ENCODE measurements at regions not wholly inside any gene's neighbourhood (a gene's known extent, or its start where the extent isn't known, plus 50 kb on each side); places are given as distances from the start of the nearest gene placed in this dataset.

- BruUV-seq (replicated peaks) = no TSS peak
- ATAC-seq (no peak), DNase-seq (ENCODE audit: low read depth, low spot score) (no peak)
- no peaks in the 10 kb centered on the region for H3K9me2 ChIP-seq (ENCODE audit: insufficient read depth)
- no peaks in the 10 kb centered on the region for H3K9me3 ChIP-seq (ENCODE audit: control insufficient read depth in 1 of 2, insufficient read depth in 1 of 2, low read depth in 1 of 2, low read length in 2 of 2)
- intact Hi-C loops (cut with micrococcal nuclease) = no loop called here
- no peak overlapping the region for H3K9ac ChIP-seq (ENCODE audit: low read length)
- no peak overlapping the region for H3K4me2 ChIP-seq (ENCODE audit: low read length)
- H3K79me2 ChIP-seq (ENCODE audit: insufficient read depth, low read length) = no peaks in the 10 kb centered on the region
- no peak overlapping the region for H3K4me3 ChIP-seq (replicated peaks in 1 of 2; ENCODE audit: low read depth in 1 of 2, low read length in 2 of 2)
- CTCF ChIA-PET = interaction anchor here (1.5 kb wide), 1 partner anchor 16 kb away, joined by 4 read pairs; no protein-coding TSS in a partner anchor
- no peaks in the 10 kb centered on the region for H4K20me1 ChIP-seq (ENCODE audit: insufficient read depth)
- TF ChIP-seq TCF7L2 (IDR thresholded peaks at IDR 0.05; ENCODE audit: borderline replicate concordance, extremely low read depth, insufficient read depth, insufficient read length) (no peak), JUND (IDR thresholded peaks at IDR 0.05) (no peak), RAD21 (IDR thresholded peaks at IDR 0.05; ENCODE audit: low read depth) (no peak), POLR2AphosphoS5 (IDR thresholded peaks at IDR 0.05; ENCODE audit: low read depth, low read length) (no peak), CEBPB (IDR thresholded peaks at IDR 0.05; ENCODE audit: low read depth) (no peak), CTCF (IDR thresholded peaks at IDR 0.05 in 2 of 3, conservative IDR thresholded peaks at IDR 0.05 in 1 of 3; ENCODE audit: borderline replicate concordance in 1 of 3, insufficient read depth in 1 of 3, low read depth in 2 of 3, low read length in 2 of 3) (no peak), FOSL1 (IDR thresholded peaks at IDR 0.05; ENCODE audit: low read depth) (no peak), YY1 (IDR thresholded peaks at IDR 0.05; ENCODE audit: extremely low read depth, insufficient replicate concordance, low read depth, low read length) (no peak), ZFX (IDR thresholded peaks at IDR 0.05) (no peak), SRF (IDR thresholded peaks at IDR 0.05; ENCODE audit: low read depth) (no peak), POLR2A (IDR thresholded peaks at IDR 0.05; ENCODE audit: borderline replicate concordance, extremely low read depth, insufficient read depth, insufficient read length) (no peak), SIN3A (IDR thresholded peaks at IDR 0.05; ENCODE audit: low read depth) (no peak), ZNF274 (IDR thresholded peaks at IDR 0.05; ENCODE audit: low read depth, low read length) (no peak), ELF1 (IDR thresholded peaks at IDR 0.05; ENCODE audit: borderline replicate concordance, low read depth) (no peak), SP1 (IDR thresholded peaks at IDR 0.05; ENCODE audit: low read depth) (no peak), EZH2phosphoT487 (IDR thresholded peaks at IDR 0.05; ENCODE audit: borderline replicate concordance) (no peak), ATF3 (IDR thresholded peaks at IDR 0.05) (no peak), MAX (IDR thresholded peaks at IDR 0.05) (no peak)
- H3K27ac ChIP-seq (ENCODE audit: low read depth, low read length) = no peak overlapping the region
- H3K36me3 ChIP-seq (ENCODE audit: control insufficient read depth in 1 of 2, insufficient read depth in 2 of 2, low read length in 2 of 2) = no peaks in the 10 kb centered on the region
- no peaks in the 10 kb centered on the region for H3K4me1 ChIP-seq (ENCODE audit: control insufficient read depth in 1 of 2, insufficient read depth in 2 of 2, low read length in 2 of 2)
- H3K27me3 ChIP-seq (ENCODE audit: insufficient read depth, low read length) = no peaks in the 10 kb centered on the region
- RAD21 ChIA-PET (ENCODE audit: low non-redundant PET in 1 of 2, low total read pairs in 2 of 2, uncharacterized antibody in 2 of 2, unreplicated experiment in 2 of 2) = no interaction called here
- no peak overlapping the region for H2AFZ ChIP-seq (ENCODE audit: low read depth, low read length, poor library complexity, severe bottlenecking)
- POLR2A ChIA-PET = no interaction called here
Observed at GRCh38 chr2:196260546-196260945, 89.2 kb upstream of the STK17B start.

Measured in HCT116 (cell line).